Liver (tissue), 8 donors: ENCODE measurements at regions not wholly inside any gene's neighbourhood (a gene's known extent, or its start where the extent isn't known, plus 50 kb on each side); places are given as distances from the start of the nearest gene placed in this dataset.

ENCODE experiments used
- DNase-seq: peaks from one replicate; pipeline ENCODE4 v3.0.0-alpha.2; 2017; ENCODE audit warnings: low spot score
- H3K27ac ChIP-seq, 2 donors: one replicate each; pipeline ENCODE4 v1.7.0; 2013; ENCODE audit warnings: inconsistent platforms in 2 of 2, low read length in 2 of 2, control low read depth in 1 of 2, low read depth in 1 of 2, mild to moderate bottlenecking in 1 of 2
- H3K27me3 ChIP-seq, 4 donors: one replicate each; pipeline versions ENCODE4 v1.6.1 to v1.7.0; 2013; ENCODE audit warnings: low read length in 3 of 4, inconsistent platforms in 1 of 4, mild to moderate bottlenecking in 1 of 4, moderate library complexity in 1 of 4; ENCODE audit not compliant: control insufficient read depth in 4 of 4, insufficient read depth in 4 of 4
- H3K36me3 ChIP-seq, 4 donors: one replicate each; pipeline versions ENCODE4 v1.6.1 to v1.7.0; 2013; ENCODE audit warnings: low read length in 3 of 4, mild to moderate bottlenecking in 3 of 4, low read depth in 1 of 4, moderate library complexity in 1 of 4; ENCODE audit not compliant: control insufficient read depth in 4 of 4, insufficient read depth in 3 of 4
- H3K4me1 ChIP-seq, 4 donors: one replicate each; pipeline versions ENCODE4 v1.6.1 to v1.7.0; 2013; ENCODE audit warnings: low read length in 3 of 4, mild to moderate bottlenecking in 3 of 4, moderate library complexity in 1 of 4; ENCODE audit not compliant: control insufficient read depth in 4 of 4, insufficient read depth in 4 of 4
- H3K4me3 ChIP-seq, 3 donors: one replicate each; pipeline versions ENCODE4 v1.6.1 to v1.7.0; 2013; ENCODE audit warnings: low read length in 3 of 3, control low read depth in 1 of 3, low read depth in 1 of 3, mild to moderate bottlenecking in 1 of 3
- H3K9ac ChIP-seq, 2 donors: one replicate each; pipeline ENCODE4 v1.7.0; 2013; ENCODE audit warnings: low read length in 2 of 2, mild to moderate bottlenecking in 2 of 2, moderate library complexity in 2 of 2, control low read depth in 1 of 2, low read depth in 1 of 2
- H3K9me3 ChIP-seq, 4 donors: one replicate each; pipeline versions ENCODE4 v1.6.1 to v1.7.0; 2013; ENCODE audit warnings: low read length in 3 of 4; ENCODE audit not compliant: control insufficient read depth in 4 of 4
- FOXA1 ChIP-seq: IDR thresholded peaks from 2 replicates; pipeline ENCODE4 v1.6.1; 2016; ENCODE audit warnings: antibody characterized with exemption
- FOXA2 ChIP-seq: IDR thresholded peaks from 2 replicates; pipeline ENCODE4 v1.6.1; 2016; ENCODE audit warnings: antibody characterized with exemption
- HNF4A ChIP-seq, 2 donors: conservative IDR thresholded peaks; 2 replicates each; pipeline ENCODE4 v1.6.1; 2016; ENCODE audit warnings: antibody characterized with exemption in 2 of 2, mild to moderate bottlenecking in 2 of 2
- HNF4G ChIP-seq: IDR thresholded peaks from 2 replicates; pipeline ENCODE4 v1.6.1; 2016; ENCODE audit warnings: antibody characterized with exemption
- JUND ChIP-seq, 2 donors: IDR thresholded peaks; 2 replicates each; pipeline ENCODE4 v1.6.1; 2016; ENCODE audit warnings: antibody characterized with exemption in 2 of 2
- NR2F2 ChIP-seq: IDR thresholded peaks from 2 replicates; pipeline ENCODE4 v1.6.1; 2016; ENCODE audit warnings: antibody characterized with exemption
- RAD21 ChIP-seq, 2 donors: IDR thresholded peaks; 2 replicates each; pipeline ENCODE4 v1.6.1; 2016; ENCODE audit warnings: antibody characterized with exemption in 2 of 2, mild to moderate bottlenecking in 2 of 2
- WGBS: extraction: QIAGEN DNeasy Blood & Tissue Kit; methylation state at CpG from one replicate; pipeline ENCODE4 v1.1.7; 2013; 5-methylcytosine and 5-hydroxymethylcytosine counted together
- TF ChIP-seq, protein P1 (sequence below): IDR thresholded peaks from 2 replicates; pipeline ENCODE4 v1.6.1; 2016; ENCODE audit warnings: antibody characterized with exemption
- TF ChIP-seq, protein P2 (sequence below): IDR thresholded peaks from 2 replicates; pipeline ENCODE4 v1.6.1; 2016; ENCODE audit warnings: antibody characterized with exemption
- TF ChIP-seq, protein P3 (sequence below): IDR thresholded peaks from 2 replicates; pipeline ENCODE4 v1.6.1; 2016; ENCODE audit warnings: antibody characterized with exemption, mild to moderate bottlenecking
- TF ChIP-seq, protein P4 (sequence below): fragments of 150-350 bp; IDR thresholded peaks from 2 replicates; pipeline ENCODE4 v1.5.1; 2017; ENCODE audit warnings: improper control_type of control experiment, low read depth, low read length; ENCODE audit not compliant: missing input control
- donor health status: healthy.
- donor health status: healthy.
- donor health status: healthy.
- donor health status: healthy.
- donor health status: healthy.

DNA sequence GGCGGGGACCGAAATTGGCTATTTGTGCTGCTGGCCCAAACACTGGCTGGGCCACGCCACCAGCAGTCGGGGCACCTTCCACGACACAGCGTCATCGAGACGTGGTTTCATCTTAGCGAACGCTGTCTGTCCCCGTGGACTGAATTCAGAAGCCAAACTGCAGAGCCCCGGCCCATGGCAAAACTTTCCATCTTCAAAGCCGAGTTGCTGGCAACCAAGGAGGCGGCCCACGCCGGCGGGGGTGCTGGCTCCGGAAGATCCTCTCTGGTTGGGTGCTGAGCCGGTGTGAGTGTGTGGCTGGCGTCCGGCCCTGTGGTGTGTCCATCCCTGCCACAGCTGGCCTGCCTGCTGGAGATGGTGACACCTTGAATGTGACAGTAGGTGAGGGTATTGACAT, 96.6 kb upstream of the ADRA2C start:
- Histone ChIP-seq H3K9ac (no peak overlapping the region), H3K4me1 (no peaks in the 10 kb centered on the region), H3K27me3 (no peaks in the 10 kb centered on the region), H3K4me3 (no peak overlapping the region), H3K27ac (no peak overlapping the region), H3K9me3 (peaks cover 0 to 4% (median 2%) of the 10 kb centered on the region in 4 donors), H3K36me3 (no peaks in the 10 kb centered on the region)
- TF ChIP-seq, protein P1, sequence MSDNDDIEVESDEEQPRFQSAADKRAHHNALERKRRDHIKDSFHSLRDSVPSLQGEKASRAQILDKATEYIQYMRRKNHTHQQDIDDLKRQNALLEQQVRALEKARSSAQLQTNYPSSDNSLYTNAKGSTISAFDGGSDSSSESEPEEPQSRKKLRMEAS: no peak
- TF ChIP-seq JUND (IDR thresholded peaks at IDR 0.05) (no peak), RAD21 (IDR thresholded peaks at IDR 0.05) (no peak), FOXA1 (no peak), HNF4A (conservative IDR thresholded peaks at IDR 0.05) (no peak), HNF4G (no peak)
- TF ChIP-seq, protein P2, sequence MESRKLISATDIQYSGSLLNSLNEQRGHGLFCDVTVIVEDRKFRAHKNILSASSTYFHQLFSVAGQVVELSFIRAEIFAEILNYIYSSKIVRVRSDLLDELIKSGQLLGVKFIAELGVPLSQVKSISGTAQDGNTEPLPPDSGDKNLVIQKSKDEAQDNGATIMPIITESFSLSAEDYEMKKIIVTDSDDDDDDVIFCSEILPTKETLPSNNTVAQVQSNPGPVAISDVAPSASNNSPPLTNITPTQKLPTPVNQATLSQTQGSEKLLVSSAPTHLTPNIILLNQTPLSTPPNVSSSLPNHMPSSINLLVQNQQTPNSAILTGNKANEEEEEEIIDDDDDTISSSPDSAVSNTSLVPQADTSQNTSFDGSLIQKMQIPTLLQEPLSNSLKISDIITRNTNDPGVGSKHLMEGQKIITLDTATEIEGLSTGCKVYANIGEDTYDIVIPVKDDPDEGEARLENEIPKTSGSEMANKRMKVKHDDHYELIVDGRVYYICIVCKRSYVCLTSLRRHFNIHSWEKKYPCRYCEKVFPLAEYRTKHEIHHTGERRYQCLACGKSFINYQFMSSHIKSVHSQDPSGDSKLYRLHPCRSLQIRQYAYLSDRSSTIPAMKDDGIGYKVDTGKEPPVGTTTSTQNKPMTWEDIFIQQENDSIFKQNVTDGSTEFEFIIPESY: no peak
- TF ChIP-seq, protein P3, sequence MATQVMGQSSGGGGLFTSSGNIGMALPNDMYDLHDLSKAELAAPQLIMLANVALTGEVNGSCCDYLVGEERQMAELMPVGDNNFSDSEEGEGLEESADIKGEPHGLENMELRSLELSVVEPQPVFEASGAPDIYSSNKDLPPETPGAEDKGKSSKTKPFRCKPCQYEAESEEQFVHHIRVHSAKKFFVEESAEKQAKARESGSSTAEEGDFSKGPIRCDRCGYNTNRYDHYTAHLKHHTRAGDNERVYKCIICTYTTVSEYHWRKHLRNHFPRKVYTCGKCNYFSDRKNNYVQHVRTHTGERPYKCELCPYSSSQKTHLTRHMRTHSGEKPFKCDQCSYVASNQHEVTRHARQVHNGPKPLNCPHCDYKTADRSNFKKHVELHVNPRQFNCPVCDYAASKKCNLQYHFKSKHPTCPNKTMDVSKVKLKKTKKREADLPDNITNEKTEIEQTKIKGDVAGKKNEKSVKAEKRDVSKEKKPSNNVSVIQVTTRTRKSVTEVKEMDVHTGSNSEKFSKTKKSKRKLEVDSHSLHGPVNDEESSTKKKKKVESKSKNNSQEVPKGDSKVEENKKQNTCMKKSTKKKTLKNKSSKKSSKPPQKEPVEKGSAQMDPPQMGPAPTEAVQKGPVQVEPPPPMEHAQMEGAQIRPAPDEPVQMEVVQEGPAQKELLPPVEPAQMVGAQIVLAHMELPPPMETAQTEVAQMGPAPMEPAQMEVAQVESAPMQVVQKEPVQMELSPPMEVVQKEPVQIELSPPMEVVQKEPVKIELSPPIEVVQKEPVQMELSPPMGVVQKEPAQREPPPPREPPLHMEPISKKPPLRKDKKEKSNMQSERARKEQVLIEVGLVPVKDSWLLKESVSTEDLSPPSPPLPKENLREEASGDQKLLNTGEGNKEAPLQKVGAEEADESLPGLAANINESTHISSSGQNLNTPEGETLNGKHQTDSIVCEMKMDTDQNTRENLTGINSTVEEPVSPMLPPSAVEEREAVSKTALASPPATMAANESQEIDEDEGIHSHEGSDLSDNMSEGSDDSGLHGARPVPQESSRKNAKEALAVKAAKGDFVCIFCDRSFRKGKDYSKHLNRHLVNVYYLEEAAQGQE: no peak
- 91% methylated on average over 21 of the region's 21 CpGs for WGBS
- no peak for DNase-seq

DNA sequence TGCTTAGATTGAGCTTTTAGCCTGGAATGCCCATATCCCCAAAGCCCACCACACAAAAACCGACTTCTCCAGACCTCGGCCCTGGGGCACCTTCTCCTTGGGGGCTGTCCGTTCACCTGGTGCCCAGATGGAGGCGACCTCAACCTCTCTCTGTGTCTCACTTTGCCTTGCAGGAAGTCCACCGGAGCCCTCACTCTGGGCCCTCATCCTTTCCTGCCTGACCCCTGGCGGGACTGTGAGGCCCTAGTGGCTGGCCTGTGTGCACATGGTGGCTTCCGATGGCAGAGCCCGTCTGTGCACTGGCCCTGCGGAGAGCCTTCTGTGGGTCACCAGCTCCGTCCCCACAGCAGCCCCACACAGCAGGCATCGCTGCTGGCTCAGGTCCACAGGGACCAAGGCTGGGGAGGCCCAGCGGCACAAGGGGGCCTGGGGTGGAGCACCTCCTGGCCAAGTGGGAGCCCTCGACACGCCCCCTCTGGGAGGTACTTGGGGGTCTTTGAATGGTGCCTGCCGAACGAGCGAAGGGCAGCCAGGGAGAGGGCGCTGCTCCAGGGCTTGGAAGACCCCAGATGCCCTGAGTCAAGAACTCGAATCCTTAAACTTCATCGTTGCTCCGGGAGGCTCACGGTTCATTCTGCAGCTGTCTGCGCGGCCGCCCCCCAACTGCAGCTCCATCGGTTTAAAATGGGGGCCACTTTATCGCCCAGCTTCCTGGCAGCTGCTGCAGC, 97.2 kb upstream of the ADRA2C start:
- DNase-seq: no peak
- H3K27me3 ChIP-seq: no peaks in the 10 kb centered on the region
- H3K4me3 ChIP-seq: no peak overlapping the region
- no peaks in the 10 kb centered on the region for H3K4me1 ChIP-seq
- H3K27ac ChIP-seq: no peak overlapping the region
- no peak overlapping the region for H3K9ac ChIP-seq
- peaks cover 0 to 4% (median 2%) of the 10 kb centered on the region in 4 donors for H3K9me3 ChIP-seq
- H3K36me3 ChIP-seq: no peaks in the 10 kb centered on the region
- WGBS: 88% methylated on average over 27 of the region's 27 CpGs
- TF ChIP-seq FOXA2 (no peak), NR2F2 (no peak), FOXA1 (no peak), RAD21 (IDR thresholded peaks at IDR 0.05) (no peak), HNF4G (no peak)
- TF ChIP-seq, protein P4, sequence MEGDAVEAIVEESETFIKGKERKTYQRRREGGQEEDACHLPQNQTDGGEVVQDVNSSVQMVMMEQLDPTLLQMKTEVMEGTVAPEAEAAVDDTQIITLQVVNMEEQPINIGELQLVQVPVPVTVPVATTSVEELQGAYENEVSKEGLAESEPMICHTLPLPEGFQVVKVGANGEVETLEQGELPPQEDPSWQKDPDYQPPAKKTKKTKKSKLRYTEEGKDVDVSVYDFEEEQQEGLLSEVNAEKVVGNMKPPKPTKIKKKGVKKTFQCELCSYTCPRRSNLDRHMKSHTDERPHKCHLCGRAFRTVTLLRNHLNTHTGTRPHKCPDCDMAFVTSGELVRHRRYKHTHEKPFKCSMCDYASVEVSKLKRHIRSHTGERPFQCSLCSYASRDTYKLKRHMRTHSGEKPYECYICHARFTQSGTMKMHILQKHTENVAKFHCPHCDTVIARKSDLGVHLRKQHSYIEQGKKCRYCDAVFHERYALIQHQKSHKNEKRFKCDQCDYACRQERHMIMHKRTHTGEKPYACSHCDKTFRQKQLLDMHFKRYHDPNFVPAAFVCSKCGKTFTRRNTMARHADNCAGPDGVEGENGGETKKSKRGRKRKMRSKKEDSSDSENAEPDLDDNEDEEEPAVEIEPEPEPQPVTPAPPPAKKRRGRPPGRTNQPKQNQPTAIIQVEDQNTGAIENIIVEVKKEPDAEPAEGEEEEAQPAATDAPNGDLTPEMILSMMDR: no peak
